ENCODE measurements at regions not wholly inside any gene's neighbourhood (a gene's known extent, or its start where the extent isn't known, plus 50 kb on each side); places are given as distances from the start of the nearest gene placed in this dataset.

GRCh38 chr3:164476631-164477030, 601.7 kb downstream of the SI start:
- Histone ChIP-seq H3K36me3 (ENCODE audit: control insufficient read depth in 1 of 2, insufficient read depth in 2 of 2, low read length in 2 of 2) (no peaks in the 10 kb centered on the region), H2AFZ (ENCODE audit: low read depth, low read length, poor library complexity, severe bottlenecking) (no peak overlapping the region), H3K27ac (ENCODE audit: low read depth, low read length) (no peak overlapping the region), H3K9me3 (ENCODE audit: control insufficient read depth in 1 of 2, insufficient read depth in 1 of 2, low read depth in 1 of 2, low read length in 2 of 2) (no peaks in the 10 kb centered on the region), H3K9ac (ENCODE audit: low read length) (no peak overlapping the region), H3K27me3 (ENCODE audit: insufficient read depth, low read length) (no peaks in the 10 kb centered on the region), H3K9me2 (ENCODE audit: insufficient read depth) (no peaks in the 10 kb centered on the region), H3K4me1 (ENCODE audit: control insufficient read depth in 1 of 2, insufficient read depth in 2 of 2, low read length in 2 of 2) (no peaks in the 10 kb centered on the region), H3K79me2 (ENCODE audit: insufficient read depth, low read length) (no peaks in the 10 kb centered on the region), H3K4me3 (replicated peaks in 1 of 2; ENCODE audit: low read depth in 1 of 2, low read length in 2 of 2) (no peak overlapping the region), H3K4me2 (ENCODE audit: low read length) (no peak overlapping the region), H4K20me1 (ENCODE audit: insufficient read depth) (no peaks in the 10 kb centered on the region)
- ChIA-PET CTCF (no interaction called here), RAD21 (ENCODE audit: low non-redundant PET in 1 of 2, low total read pairs in 2 of 2, uncharacterized antibody in 2 of 2, unreplicated experiment in 2 of 2) (no interaction called here), POLR2A (no interaction called here)
- BruUV-seq (replicated peaks), result no TSS peak
- intact Hi-C loops (cut with micrococcal nuclease), result no loop called here
- TF ChIP-seq SP1 (IDR thresholded peaks at IDR 0.05; ENCODE audit: low read depth), result no peak
- no peak for TF ChIP-seq ZNF274 (IDR thresholded peaks at IDR 0.05; ENCODE audit: low read depth, low read length)
- no peak for TF ChIP-seq JUND (IDR thresholded peaks at IDR 0.05)
- no peak for TF ChIP-seq CTCF (IDR thresholded peaks at IDR 0.05 in 2 of 3, conservative IDR thresholded peaks at IDR 0.05 in 1 of 3; ENCODE audit: borderline replicate concordance in 1 of 3, insufficient read depth in 1 of 3, low read depth in 2 of 3, low read length in 2 of 3)
- no peak for DNase-seq (ENCODE audit: low read depth, low spot score)
- ATAC-seq, result no peak

GRCh38 chr3:164470471-164470870, 607.8 kb downstream of the SI start:
- Histone ChIP-seq H3K9me2 (ENCODE audit: insufficient read depth) (no peaks in the 10 kb centered on the region), H2AFZ (ENCODE audit: low read depth, low read length, poor library complexity, severe bottlenecking) (no peak overlapping the region), H3K27ac (ENCODE audit: low read depth, low read length) (no peak overlapping the region), H3K9ac (ENCODE audit: low read length) (no peak overlapping the region), H3K4me3 (replicated peaks in 1 of 2; ENCODE audit: low read depth in 1 of 2, low read length in 2 of 2) (no peak overlapping the region), H4K20me1 (ENCODE audit: insufficient read depth) (no peaks in the 10 kb centered on the region), H3K27me3 (ENCODE audit: insufficient read depth, low read length) (no peaks in the 10 kb centered on the region), H3K4me2 (ENCODE audit: low read length) (no peak overlapping the region), H3K79me2 (ENCODE audit: insufficient read depth, low read length) (no peaks in the 10 kb centered on the region), H3K4me1 (ENCODE audit: control insufficient read depth in 1 of 2, insufficient read depth in 2 of 2, low read length in 2 of 2) (no peaks in the 10 kb centered on the region), H3K9me3 (ENCODE audit: control insufficient read depth in 1 of 2, insufficient read depth in 1 of 2, low read depth in 1 of 2, low read length in 2 of 2) (no peaks in the 10 kb centered on the region), H3K36me3 (ENCODE audit: control insufficient read depth in 1 of 2, insufficient read depth in 2 of 2, low read length in 2 of 2) (no peaks in the 10 kb centered on the region)
- DNase-seq (ENCODE audit: low read depth, low spot score) (no peak), ATAC-seq (no peak)
- ChIA-PET RAD21 (ENCODE audit: low non-redundant PET in 1 of 2, low total read pairs in 2 of 2, uncharacterized antibody in 2 of 2, unreplicated experiment in 2 of 2) (no interaction called here), POLR2A (no interaction called here), CTCF (no interaction called here)
- no TSS peak for BruUV-seq (replicated peaks)
- no peak for TF ChIP-seq CTCF (IDR thresholded peaks at IDR 0.05 in 2 of 3, conservative IDR thresholded peaks at IDR 0.05 in 1 of 3; ENCODE audit: borderline replicate concordance in 1 of 3, insufficient read depth in 1 of 3, low read depth in 2 of 3, low read length in 2 of 3)
- TF ChIP-seq ZBTB33 (IDR thresholded peaks at IDR 0.05; ENCODE audit: extremely low read depth, insufficient replicate concordance, low read length), result no peak
- no peak for TF ChIP-seq JUND (IDR thresholded peaks at IDR 0.05)
- no peak for TF ChIP-seq CBX3 (IDR thresholded peaks at IDR 0.05; ENCODE audit: low read depth)
- no peak for TF ChIP-seq POLR2AphosphoS5 (IDR thresholded peaks at IDR 0.05; ENCODE audit: low read depth, low read length)
- intact Hi-C loops (cut with micrococcal nuclease), result no loop called here

Data from HCT116 (cell line).